ENCODE measurements at regions not wholly inside any gene's neighbourhood (a gene's known extent, or its start where the extent isn't known, plus 50 kb on each side); places are given as distances from the start of the nearest gene placed in this dataset.

GRCh38 chr6:138682704-138683527 lies 90.7 kb upstream of the CCDC28A start (continued):
- no peak for TF ChIP-seq RAD21 (IDR thresholded peaks at IDR 0.05 in 1 of 2, conservative IDR thresholded peaks at IDR 0.05 in 1 of 2; ENCODE audit: low read depth in 2 of 2, low read length in 2 of 2)
- no peak for TF ChIP-seq ATF2 (IDR thresholded peaks at IDR 0.05; ENCODE audit: low read length)
- TF ChIP-seq TAF1 (IDR thresholded peaks at IDR 0.05; ENCODE audit: low read depth, low read length) = no peak
- TF ChIP-seq SIX5 (IDR thresholded peaks at IDR 0.05; ENCODE audit: low read depth, low read length) = no peak
- no peak for TF ChIP-seq SUZ12 (IDR thresholded peaks at IDR 0.05; ENCODE audit: low read length)
- TF ChIP-seq BACH1 (IDR thresholded peaks at IDR 0.05; ENCODE audit: low read length) = no peak
- TF ChIP-seq CBX5 (IDR thresholded peaks at IDR 0.05; ENCODE audit: low read depth, low read length) = no peak
- no peak for TF ChIP-seq NRF1 (IDR thresholded peaks at IDR 0.05; ENCODE audit: low read depth, low read length)
- no peak for TF ChIP-seq PHF8 (conservative IDR thresholded peaks at IDR 0.05; ENCODE audit: low read depth, low read length)
- no peak for TF ChIP-seq SIRT6 (IDR thresholded peaks at IDR 0.05; ENCODE audit: low read length)
